ENCODE measurements at regions not wholly inside any gene's neighbourhood (a gene's known extent, or its start where the extent isn't known, plus 50 kb on each side); places are given as distances from the start of the nearest gene placed in this dataset.

DNA sequence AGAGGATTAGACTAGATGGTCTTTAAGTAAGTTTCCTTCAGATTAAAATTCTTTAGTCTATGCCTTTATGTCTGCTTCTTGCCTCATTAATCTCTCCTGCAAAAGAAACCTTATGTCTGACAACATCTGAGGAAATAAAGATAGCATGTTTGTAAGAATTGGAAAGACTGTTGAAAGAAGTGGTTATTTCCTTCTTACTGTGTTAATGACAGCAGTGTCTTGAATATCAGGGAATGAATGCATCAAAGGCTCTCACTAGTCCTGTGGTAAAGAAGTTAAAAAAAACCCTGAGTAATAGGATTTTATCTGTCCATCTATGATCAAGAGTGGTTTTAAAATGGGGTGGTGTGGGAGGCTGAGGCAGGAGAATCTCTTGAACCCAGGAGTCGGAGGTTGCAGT is 302.0 kb downstream of the PRL start:
- H3K27me3 ChIP-seq (replicated peaks in 1 of 4; ENCODE audit: control extremely low read depth in 1 of 4, control insufficient read depth in 3 of 4, insufficient read depth in 4 of 4, low read length in 3 of 4) = no peaks in the 10 kb centered on the region
- POLR2A ChIA-PET = no interaction called here
- intact Hi-C loops (cut with micrococcal nuclease) = no loop called here
- no peak overlapping the region for H3K4me3 ChIP-seq (ENCODE audit: control extremely low read depth in 1 of 5, extremely low read depth in 1 of 5, insufficient read depth in 1 of 5, low read depth in 2 of 5, low read length in 4 of 5)
- ATAC-seq (ENCODE audit: low read depth) = no peak
- TF ChIP-seq, protein P1, sequence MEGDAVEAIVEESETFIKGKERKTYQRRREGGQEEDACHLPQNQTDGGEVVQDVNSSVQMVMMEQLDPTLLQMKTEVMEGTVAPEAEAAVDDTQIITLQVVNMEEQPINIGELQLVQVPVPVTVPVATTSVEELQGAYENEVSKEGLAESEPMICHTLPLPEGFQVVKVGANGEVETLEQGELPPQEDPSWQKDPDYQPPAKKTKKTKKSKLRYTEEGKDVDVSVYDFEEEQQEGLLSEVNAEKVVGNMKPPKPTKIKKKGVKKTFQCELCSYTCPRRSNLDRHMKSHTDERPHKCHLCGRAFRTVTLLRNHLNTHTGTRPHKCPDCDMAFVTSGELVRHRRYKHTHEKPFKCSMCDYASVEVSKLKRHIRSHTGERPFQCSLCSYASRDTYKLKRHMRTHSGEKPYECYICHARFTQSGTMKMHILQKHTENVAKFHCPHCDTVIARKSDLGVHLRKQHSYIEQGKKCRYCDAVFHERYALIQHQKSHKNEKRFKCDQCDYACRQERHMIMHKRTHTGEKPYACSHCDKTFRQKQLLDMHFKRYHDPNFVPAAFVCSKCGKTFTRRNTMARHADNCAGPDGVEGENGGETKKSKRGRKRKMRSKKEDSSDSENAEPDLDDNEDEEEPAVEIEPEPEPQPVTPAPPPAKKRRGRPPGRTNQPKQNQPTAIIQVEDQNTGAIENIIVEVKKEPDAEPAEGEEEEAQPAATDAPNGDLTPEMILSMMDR (IDR thresholded peaks at IDR 0.05) = no peak
- TF ChIP-seq EZH2 (IDR thresholded peaks at IDR 0.05; ENCODE audit: borderline replicate concordance, insufficient read depth, low read depth, low read length, poor library complexity, severe bottlenecking) = no peak
- no peaks in the 10 kb centered on the region for H3K79me2 ChIP-seq (ENCODE audit: control insufficient read depth, insufficient read depth, low read length)
- no peaks in the 10 kb centered on the region for H3K9me3 ChIP-seq (ENCODE audit: control extremely low read depth in 1 of 3, control insufficient read depth in 2 of 3, insufficient read depth in 1 of 3, low read length in 2 of 3)
- no peak overlapping the region for H2AFZ ChIP-seq (ENCODE audit: insufficient read depth, low read depth, low read length, poor library complexity, severe bottlenecking)
- Mint-ChIP-seq H3K4me3 (no peak overlapping the region), H3K4me1 (no peaks in the 10 kb centered on the region), H3K27me3 (no peaks in the 10 kb centered on the region), H3K27ac (no peak overlapping the region), H3K9me3 (ENCODE audit: insufficient read depth) (no peaks in the 10 kb centered on the region)
- CTCF ChIA-PET = no interaction called here
- H3K9ac ChIP-seq (ENCODE audit: low read length) = no peak overlapping the region
- no peaks in the 10 kb centered on the region for H3K36me3 ChIP-seq (replicated peaks in 1 of 2; ENCODE audit: control extremely low read depth in 1 of 2, control insufficient read depth in 1 of 2, extremely low read depth in 1 of 2, insufficient read depth in 2 of 2, low read length in 1 of 2)
- H4K20me1 ChIP-seq (ENCODE audit: control insufficient read depth, insufficient read depth, low read length, poor library complexity, severe bottlenecking) = no peaks in the 10 kb centered on the region
- DNase-seq = no peak
- H3K27ac ChIP-seq (ENCODE audit: low read length in 2 of 2) = no peak overlapping the region
- WGBS (ENCODE audit: insufficient coverage) = no CpG with 5 or more reads among the region's 1 CpG
- H3K4me2 ChIP-seq (replicated peaks; ENCODE audit: low read depth, low read length, poor library complexity, severe bottlenecking) = no peak overlapping the region
- H3K4me1 ChIP-seq (ENCODE audit: control insufficient read depth in 2 of 2, insufficient read depth in 2 of 2, low read length in 2 of 2) = no peaks in the 10 kb centered on the region

DNA sequence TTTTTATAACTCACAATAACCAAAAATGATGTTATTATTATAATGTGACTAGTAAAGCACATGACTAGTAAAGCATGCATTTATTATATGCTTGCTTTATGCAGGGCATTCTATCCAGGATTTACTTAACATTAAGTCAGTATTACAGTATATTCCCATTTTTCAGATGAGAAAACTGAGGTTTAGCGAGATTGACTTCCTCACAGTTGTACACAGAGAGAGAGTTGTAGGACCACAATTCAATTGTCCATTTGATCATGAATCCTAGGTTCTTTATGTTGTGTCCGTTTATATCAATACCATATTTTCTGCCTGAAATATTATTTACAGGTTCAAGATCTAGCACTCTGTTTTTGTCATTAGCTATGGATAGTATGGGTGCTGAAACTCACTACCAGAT is 301.5 kb downstream of the PRL start:
- TF ChIP-seq, protein P1 (IDR thresholded peaks at IDR 0.05) = no peak
- CTCF ChIA-PET = no interaction called here
- H3K27ac Mint-ChIP-seq = no peak overlapping the region
- no peaks in the 10 kb centered on the region for H4K20me1 ChIP-seq (ENCODE audit: control insufficient read depth, insufficient read depth, low read length, poor library complexity, severe bottlenecking)
- no peaks in the 10 kb centered on the region for H3K27me3 ChIP-seq (replicated peaks in 1 of 4; ENCODE audit: control extremely low read depth in 1 of 4, control insufficient read depth in 3 of 4, insufficient read depth in 4 of 4, low read length in 3 of 4)
- H3K4me1 Mint-ChIP-seq = no peaks in the 10 kb centered on the region
- intact Hi-C loops (cut with micrococcal nuclease) = no loop called here
- H3K4me3 ChIP-seq (ENCODE audit: control extremely low read depth in 1 of 5, extremely low read depth in 1 of 5, insufficient read depth in 1 of 5, low read depth in 2 of 5, low read length in 4 of 5) = no peak overlapping the region
- no peak overlapping the region for H3K9ac ChIP-seq (ENCODE audit: low read length)
- H3K4me1 ChIP-seq (ENCODE audit: control insufficient read depth in 2 of 2, insufficient read depth in 2 of 2, low read length in 2 of 2) = no peaks in the 10 kb centered on the region
- no peak overlapping the region for H3K27ac ChIP-seq (ENCODE audit: low read length in 2 of 2)
- H3K9me3 Mint-ChIP-seq (ENCODE audit: insufficient read depth) = no peaks in the 10 kb centered on the region
- H3K79me2 ChIP-seq (ENCODE audit: control insufficient read depth, insufficient read depth, low read length) = no peaks in the 10 kb centered on the region
- no peaks in the 10 kb centered on the region for H3K9me3 ChIP-seq (ENCODE audit: control extremely low read depth in 1 of 3, control insufficient read depth in 2 of 3, insufficient read depth in 1 of 3, low read length in 2 of 3)
- no peak overlapping the region for H2AFZ ChIP-seq (ENCODE audit: insufficient read depth, low read depth, low read length, poor library complexity, severe bottlenecking)
- WGBS (ENCODE audit: insufficient coverage) = no CpG with 5 or more reads among the region's 2 CpGs
- POLR2A ChIA-PET = no interaction called here
- H3K27me3 Mint-ChIP-seq = no peaks in the 10 kb centered on the region
- ATAC-seq (ENCODE audit: low read depth) = no peak
- H3K36me3 ChIP-seq (replicated peaks in 1 of 2; ENCODE audit: control extremely low read depth in 1 of 2, control insufficient read depth in 1 of 2, extremely low read depth in 1 of 2, insufficient read depth in 2 of 2, low read length in 1 of 2) = no peaks in the 10 kb centered on the region
- DNase-seq = no peak
- H3K4me3 Mint-ChIP-seq = no peak overlapping the region
- no peak overlapping the region for H3K4me2 ChIP-seq (replicated peaks; ENCODE audit: low read depth, low read length, poor library complexity, severe bottlenecking)

Measured in B cell (primary cell).